GM19452 (cell line): ENCODE measurements at regions not wholly inside any gene's neighbourhood (a gene's known extent, or its start where the extent isn't known, plus 50 kb on each side); places are given as distances from the start of the nearest gene placed in this dataset.

ENCODE experiments used
- ATAC-seq: cut with Tn5 transposase; IDR thresholded peaks from one replicate; pipeline ENCODE4 v1.9.1; 2021; ENCODE audit not compliant: unreplicated experiment

- no peak for ATAC-seq
Observed at GRCh38 chr7:94228223-94228622, 166.5 kb upstream of the COL1A2 start.

GRCh38 chr7:94228678-94229077 lies 166.0 kb upstream of the COL1A2 start:
- ATAC-seq = no peak

DNA sequence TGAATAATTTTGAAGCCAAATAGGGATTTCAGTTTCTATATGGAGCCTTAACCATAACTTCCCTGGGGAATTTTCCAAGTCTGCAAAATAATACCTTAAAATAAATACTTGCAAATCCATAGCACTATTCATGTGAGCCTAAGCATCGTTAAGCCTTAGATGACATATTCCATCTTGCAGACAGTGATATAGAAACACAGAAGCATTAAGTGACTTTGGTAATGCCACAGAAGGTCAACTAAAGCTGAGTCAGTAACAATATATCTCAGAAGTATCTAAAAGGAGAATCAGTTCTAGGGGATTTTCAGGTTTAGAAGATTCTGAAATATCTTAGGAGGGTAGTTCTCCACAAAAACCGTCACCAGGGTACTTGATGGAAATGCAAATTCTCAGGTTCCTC lies 163.4 kb upstream of the COL1A2 start:
- ATAC-seq = no peak

GRCh38 chr7:94236960-94237359 lies 157.7 kb upstream of the COL1A2 start:
- ATAC-seq = no peak

DNA sequence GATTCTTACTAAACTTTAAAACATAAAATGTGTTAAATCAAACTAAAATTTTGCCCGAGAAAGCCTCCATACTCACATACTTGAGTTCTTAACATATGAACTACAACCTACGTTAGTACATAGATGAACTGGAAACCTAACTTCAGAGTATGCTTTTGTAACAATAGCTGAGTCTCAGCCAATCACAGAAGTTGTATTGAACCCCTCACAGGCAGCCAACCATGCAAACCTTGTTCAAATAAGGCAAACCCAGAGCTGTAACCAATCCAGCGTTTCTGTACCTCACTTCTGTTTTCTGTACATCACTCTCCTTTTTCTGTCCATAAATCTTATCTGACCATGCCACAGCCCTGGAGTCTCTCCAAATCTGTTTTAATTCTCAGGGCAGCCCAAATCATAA lies 157.3 kb upstream of the COL1A2 start:
- ATAC-seq = no peak

DNA sequence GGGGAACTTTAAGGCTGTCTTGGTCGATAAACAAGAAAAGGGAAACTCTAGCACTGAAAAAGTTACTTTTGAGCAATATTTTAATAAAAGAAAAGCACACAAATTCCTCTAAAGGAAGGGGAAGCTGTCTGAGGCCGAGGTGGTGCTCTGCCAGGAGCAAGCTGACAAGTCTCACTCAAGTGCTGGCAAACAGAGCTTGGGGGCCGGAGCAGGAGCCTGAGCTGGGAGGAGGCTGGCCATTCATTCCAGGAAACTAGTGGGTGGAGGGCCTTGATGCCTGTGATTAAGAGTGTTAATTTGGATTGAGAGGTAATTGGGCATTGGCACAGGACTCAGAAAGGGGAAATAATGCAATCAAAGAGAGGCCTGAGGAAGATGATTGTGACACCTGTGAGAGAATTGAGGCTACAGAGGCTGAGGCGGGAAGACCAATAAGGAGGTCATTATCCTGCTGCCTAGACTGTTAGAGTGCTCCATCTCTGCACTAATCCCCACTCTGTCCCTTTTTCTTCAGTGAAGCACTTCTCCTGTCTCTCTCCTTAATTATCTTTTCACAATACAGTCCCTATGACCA lies 154.9 kb upstream of the COL1A2 start:
- no peak for ATAC-seq

GRCh38 chr7:94240902-94241301 lies 153.8 kb upstream of the COL1A2 start:
- ATAC-seq = no peak

DNA sequence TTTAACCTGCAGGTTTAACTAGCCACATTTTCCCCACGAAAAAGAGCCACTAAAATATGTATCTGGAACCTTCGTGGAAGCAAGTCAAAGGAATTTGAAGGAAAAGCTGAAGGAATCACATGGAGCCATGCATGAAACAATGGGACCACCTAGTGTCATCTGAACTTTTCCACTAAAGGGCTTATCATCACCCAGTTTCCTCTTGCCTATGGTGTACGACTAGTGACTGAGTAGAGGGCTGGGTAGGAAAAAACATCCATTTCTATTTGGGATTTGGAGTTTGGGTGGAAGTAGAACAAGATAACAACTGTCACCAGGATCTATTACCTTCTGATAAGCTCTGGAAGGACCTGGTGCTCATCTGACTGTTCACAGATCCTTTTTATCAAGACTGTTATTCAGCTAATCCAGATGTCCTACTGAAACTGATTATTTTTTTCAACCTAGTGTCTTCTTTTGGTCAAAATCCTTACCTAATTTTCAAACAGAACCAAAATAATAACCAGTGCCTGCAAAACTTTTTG lies 153.2 kb upstream of the COL1A2 start:
- no peak for ATAC-seq

- ATAC-seq = no peak
Observed at GRCh38 chr7:94243066-94243711, 151.5 kb upstream of the COL1A2 start.

GRCh38 chr7:94244760-94245159 lies 149.9 kb upstream of the COL1A2 start:
- ATAC-seq = no peak

GRCh38 chr7:94245500-94245899 lies 149.2 kb upstream of the COL1A2 start:
- ATAC-seq = no peak

DNA sequence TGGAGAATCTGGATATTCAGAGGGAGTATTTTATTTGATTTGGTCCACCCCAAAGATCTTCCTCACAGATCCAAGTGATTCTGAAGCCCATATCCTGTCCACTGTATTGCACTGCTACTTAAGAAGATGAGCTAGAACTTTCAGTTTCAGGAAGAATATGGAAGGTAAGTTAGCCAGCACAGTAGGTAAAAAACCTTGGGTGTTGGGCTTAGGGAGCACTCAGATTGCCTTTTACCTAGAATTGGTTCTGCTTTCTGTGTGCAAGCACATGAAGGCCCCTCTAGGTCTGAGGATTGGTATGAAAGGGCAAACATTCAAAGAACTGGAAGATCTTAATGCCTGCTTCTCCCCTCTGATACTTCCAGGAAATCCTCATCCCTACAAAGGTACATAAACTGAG lies 146.7 kb upstream of the COL1A2 start:
- ATAC-seq = no peak

DNA sequence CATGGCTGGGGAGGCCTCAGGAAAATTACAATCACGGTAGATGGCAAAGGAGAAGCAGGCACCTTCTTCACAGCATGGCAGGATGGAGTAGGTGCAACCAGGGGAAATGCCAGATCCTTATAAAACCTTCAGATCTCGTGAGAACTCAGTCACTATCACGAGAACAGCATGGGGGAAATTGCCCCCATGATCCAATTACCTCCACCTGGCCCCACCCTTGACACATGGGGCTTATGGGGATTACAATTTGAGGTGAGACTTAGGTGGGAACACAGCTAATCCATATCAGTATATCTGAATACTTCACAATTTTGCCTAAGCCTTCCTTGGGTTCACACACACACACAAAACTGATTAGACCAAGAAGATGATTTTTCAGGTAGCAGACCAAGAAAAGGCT lies 145.1 kb upstream of the COL1A2 start:
- no peak for ATAC-seq

DNA sequence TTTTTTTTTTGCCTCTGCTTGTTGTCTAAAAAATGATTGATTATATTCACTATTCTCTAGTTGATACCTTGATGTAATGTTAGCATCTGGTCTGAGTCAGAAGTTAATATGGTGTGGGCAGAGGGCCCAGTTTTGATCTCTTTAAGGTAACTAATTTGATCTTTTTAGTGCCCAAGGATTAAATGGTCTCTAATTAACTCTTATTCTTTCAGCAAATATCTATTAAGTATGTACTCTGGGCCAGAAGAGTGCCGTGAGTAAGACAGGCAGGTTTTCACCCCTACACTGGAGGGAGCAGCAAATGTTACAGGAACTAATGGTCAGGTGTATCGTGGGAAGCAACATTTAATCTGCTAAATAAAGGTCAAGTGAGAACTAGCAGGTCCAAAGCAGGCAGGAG lies 144.6 kb upstream of the COL1A2 start:
- ATAC-seq = no peak

DNA sequence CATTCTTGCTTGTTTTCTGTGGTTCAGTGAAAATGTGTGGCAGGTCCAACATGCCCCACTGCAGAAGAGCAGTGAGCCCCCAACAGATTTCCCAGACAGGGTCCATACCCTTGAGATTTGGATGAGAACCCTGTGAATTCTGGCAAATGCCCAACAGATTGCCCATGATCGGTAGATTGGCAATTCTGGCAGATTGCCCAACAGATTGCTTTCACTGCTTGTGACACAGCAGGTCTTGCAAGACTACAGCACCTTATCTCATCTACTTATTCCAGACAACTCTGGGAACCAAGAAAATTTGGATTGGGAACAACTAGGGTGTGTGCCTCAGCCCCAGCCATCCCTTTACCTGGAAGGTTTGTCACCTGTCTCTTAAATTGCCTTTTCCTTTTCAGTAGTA lies 143.7 kb upstream of the COL1A2 start:
- ATAC-seq = no peak

DNA sequence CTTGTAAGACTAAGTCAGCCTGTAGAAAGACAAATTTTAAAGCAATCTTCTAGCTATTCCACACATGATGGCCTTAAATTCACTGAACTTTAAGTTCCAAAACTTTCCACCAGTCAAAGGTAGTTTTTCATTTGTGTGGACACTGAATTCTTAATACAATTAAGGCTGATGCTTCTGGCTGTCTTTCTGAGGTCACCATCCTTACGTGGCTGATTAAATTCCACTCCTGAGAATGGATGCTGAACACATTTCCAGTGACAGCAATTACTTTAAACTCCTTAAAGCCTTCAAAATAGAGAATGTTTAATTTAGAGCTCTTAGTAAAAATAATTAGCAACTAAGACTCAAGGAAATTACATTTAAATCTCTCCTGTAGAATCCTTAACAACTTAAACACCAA lies 142.6 kb upstream of the COL1A2 start:
- ATAC-seq = no peak

DNA sequence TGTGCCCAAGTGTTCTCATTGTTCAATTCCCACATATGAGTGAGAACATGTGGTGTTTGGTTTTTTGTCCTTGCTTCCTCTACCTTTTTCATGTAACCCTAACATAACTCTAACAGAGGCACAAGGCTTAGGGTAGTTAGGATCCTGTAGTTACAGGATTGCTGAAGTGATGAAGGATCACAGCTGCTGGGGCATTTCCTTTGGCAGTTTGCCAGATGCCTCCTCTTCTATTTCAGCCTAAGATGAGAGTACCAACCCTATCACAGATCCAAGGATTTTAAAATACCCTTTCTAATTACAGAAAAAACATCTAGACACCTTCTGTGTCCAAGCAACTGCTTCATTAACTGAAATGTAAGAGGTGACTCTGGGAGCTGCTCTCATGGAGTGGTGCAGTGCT lies 141.7 kb upstream of the COL1A2 start:
- ATAC-seq = no peak

- no peak for ATAC-seq
Observed at GRCh38 chr7:94253686-94254085, 141.0 kb upstream of the COL1A2 start.

DNA sequence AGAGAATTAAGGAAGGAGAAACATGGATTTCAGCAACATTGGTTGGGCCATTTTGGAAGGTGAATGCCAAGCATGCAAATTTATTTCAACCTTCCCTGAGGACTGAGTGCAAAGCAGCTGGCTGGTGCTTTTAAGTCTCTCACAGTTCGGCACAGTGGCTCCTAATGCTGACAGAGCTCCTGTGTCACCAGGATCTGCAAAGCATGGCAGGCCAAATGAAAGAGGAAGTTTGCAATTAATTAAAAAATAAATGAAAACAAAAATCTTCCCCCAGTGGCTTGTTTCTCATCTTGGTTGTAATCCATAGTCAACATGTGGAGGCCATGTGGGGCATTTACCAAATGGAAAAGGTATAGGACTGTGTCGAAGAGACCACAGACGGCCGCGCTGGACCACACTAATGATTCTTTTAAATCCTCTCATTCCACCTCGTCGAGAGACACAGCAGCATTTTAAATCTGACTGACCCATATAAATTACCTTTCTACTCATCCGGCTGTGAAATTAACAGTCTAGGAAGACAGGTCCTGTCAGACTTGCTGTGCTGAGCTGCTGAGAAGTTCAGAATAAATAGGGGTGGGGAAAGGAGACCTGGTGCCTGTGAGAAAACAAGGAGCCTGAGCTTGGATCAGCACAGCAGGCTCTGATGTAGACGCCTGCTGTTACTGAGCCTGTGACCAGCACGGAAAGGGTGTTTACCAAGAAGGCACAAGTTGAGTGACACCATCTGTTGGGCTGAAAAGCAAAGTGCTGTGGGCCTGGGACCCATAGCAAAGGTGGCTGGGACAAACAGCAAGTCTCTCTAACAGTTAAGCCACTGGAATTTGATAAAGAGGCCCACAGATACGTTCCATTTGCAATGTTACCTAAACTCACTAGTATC lies 136.0 kb upstream of the COL1A2 start:
- ATAC-seq = no peak

DNA sequence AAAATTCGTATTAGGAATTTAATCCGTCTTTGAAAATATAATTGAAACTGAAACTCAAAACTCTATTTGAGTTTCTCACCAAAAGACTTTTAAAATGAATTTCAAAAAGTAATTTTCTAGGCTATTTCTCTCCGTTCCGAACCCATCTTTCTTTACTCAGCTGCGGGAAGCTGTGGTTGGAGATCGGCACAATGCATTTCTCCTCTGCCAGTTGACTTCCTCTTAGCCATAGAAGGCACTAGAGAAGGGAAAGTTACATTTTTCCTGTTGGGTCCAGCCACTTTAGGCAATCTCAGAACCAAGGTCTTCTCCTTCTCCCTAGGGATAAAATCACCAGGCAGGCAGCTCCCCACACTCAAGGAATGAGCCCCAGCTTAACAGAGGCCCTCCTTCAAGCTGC lies 133.6 kb upstream of the COL1A2 start:
- ATAC-seq = no peak

GRCh38 chr7:94264756-94265155 lies 129.9 kb upstream of the COL1A2 start:
- ATAC-seq = no peak

DNA sequence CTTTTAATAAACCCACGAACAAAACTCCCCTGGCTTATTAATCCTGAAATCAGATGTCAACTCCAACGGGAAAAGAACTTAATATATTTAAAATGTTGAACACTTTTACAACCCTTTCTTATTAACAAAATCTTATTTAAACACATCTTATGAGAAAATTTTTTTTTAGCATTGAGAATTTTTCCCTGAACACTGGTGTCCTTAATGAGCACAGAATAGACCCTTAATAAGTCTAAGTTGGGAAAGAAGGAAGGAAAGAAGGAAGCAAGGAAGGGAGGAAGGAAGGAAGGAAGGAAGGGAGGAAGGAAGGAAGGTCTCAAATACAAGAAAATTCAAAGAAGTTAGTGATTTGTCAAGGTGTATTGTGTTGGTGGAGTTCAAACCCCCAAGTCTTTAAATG lies 129.2 kb upstream of the COL1A2 start:
- ATAC-seq = no peak
